Common myeloid progenitor, CD34-positive (primary cell): ENCODE measurements at regions not wholly inside any gene's neighbourhood (a gene's known extent, or its start where the extent isn't known, plus 50 kb on each side); places are given as distances from the start of the nearest gene placed in this dataset.
"Not testable (repeated sequence)": the region's sequence is repeated elsewhere in the genome, so short reads cannot be mapped to it uniquely, and the experiment has no call there.

Experiments
- CTCF ChIA-PET: fragments of 350-600 bp; sonication (Branson Sonifier 250); formaldehyde crosslinking; loops from one replicate; lab custom pipeline; 2021; ENCODE audit warnings: antibody characterized with exemption; lab: Charles Lee
- POLR2A ChIA-PET: fragments of 350-600 bp; sonication (Branson Sonifier 250); formaldehyde crosslinking; loops from one replicate; lab custom pipeline; 2021; ENCODE audit warnings: antibody characterized with exemption; lab: Charles Lee
- DNase-seq, 3 donors: peaks; one replicate each; pipeline versions ENCODE4 v3.0.0 to v3.0.0-alpha.2; 2013
- H3K27ac ChIP-seq, 2 experiments: 1 replicate in 1 of 2; 2 replicates in 1 of 2; pipeline ENCODE4 v1.7.0; 2013; ENCODE audit warnings: inconsistent platforms in 2 of 2, low read length in 2 of 2, mild to moderate bottlenecking in 2 of 2, low read depth in 1 of 2, moderate library complexity in 1 of 2; ENCODE audit not compliant: severe bottlenecking in 2 of 2, insufficient read depth in 1 of 2, poor library complexity in 1 of 2
- H3K27me3 ChIP-seq, 5 experiments: replicated peaks in 2 of 5; 1 replicate in 3 of 5; 2 replicates in 2 of 5; pipeline versions ENCODE4 v1.6.1 to v1.7.0; 2013; ENCODE audit warnings: low read length in 4 of 5, mild to moderate bottlenecking in 2 of 5, moderate library complexity in 2 of 5, inconsistent platforms in 1 of 5; ENCODE audit not compliant: insufficient read depth in 5 of 5, control insufficient read depth in 4 of 5
- H3K36me3 ChIP-seq, 4 experiments: 1 replicate in 2 of 4; 2 replicates in 2 of 4; pipeline versions ENCODE4 v1.6.1 to v1.7.0; 2013; ENCODE audit warnings: low read length in 3 of 4, control low read depth in 1 of 4, mild to moderate bottlenecking in 1 of 4; ENCODE audit not compliant: control insufficient read depth in 4 of 4, insufficient read depth in 4 of 4
- H3K4me1 ChIP-seq, 4 experiments: 1 replicate in 3 of 4; 2 replicates in 1 of 4; pipeline versions ENCODE4 v1.6.1 to v1.7.1; 2013; ENCODE audit warnings: low read length in 3 of 4, mild to moderate bottlenecking in 3 of 4, control low read depth in 1 of 4, inconsistent platforms in 1 of 4, moderate library complexity in 1 of 4; ENCODE audit not compliant: control insufficient read depth in 4 of 4, insufficient read depth in 4 of 4; ENCODE audit errors: control extremely low read depth in 1 of 4
- H3K4me3 ChIP-seq, 7 experiments: 1 replicate in 4 of 7; 2 replicates in 3 of 7; pipeline versions ENCODE4 v1.5.1 to v1.7.0; 2013; ENCODE audit warnings: mild to moderate bottlenecking in 7 of 7, low read length in 6 of 7, moderate library complexity in 6 of 7, inconsistent platforms in 2 of 7, low read depth in 2 of 7, control low read depth in 1 of 7; ENCODE audit not compliant: insufficient read depth in 4 of 7, control insufficient read depth in 1 of 7; ENCODE audit errors: extremely low read depth in 1 of 7
- H3K9me3 ChIP-seq, 5 experiments: 1 replicate in 4 of 5; 2 replicates in 1 of 5; pipeline versions ENCODE4 v1.6.1 to v1.7.1; 2013; ENCODE audit warnings: low read length in 4 of 5, mild to moderate bottlenecking in 2 of 5, inconsistent platforms in 1 of 5, low read depth in 1 of 5, moderate library complexity in 1 of 5; ENCODE audit not compliant: control insufficient read depth in 4 of 5, insufficient read depth in 2 of 5; ENCODE audit errors: control extremely low read depth in 1 of 5
- WGBS: methylation state at CpG from one replicate; pipeline ENCODE4 v1.1.5; 2013; ENCODE audit not compliant: insufficient coverage; 5-methylcytosine and 5-hydroxymethylcytosine counted together

DNA sequence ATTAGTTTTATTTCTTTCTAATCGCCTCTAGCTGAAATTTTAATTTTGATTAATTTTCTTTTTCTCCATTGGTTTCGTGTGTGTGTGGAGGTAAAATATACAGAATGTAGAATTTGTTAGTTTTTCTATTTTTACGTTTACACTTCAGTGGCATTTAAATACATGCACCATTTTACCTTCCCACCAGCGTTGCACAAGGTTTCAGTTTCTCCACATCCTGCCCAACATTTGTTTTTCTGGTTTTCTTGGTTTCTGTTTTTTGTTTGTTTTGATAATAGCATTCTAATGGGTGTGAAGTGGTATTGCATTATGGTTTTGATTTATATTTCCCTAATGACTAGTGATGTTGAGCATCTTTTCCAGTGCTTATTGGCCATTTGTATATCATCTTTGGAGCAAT, 871.4 kb upstream of the DEFB115 start:
- no CpG with 5 or more reads among the region's 4 CpGs for WGBS
- H3K36me3 ChIP-seq = peaks cover 0 to 11% (median 0%) of the 10 kb centered on the region in 4 experiments
- H3K4me1 ChIP-seq, H3K4me3 ChIP-seq, H3K9me3 ChIP-seq, DNase-seq, POLR2A ChIA-PET, H3K27ac ChIP-seq, CTCF ChIA-PET, H3K27me3 ChIP-seq: not testable (repeated sequence)

GRCh38 chr20:30387823-30388222, 869.6 kb upstream of the DEFB115 start:
- WGBS = 100% methylated on average over 2 of the region's 4 CpGs
- CTCF ChIA-PET, H3K4me1 ChIP-seq, DNase-seq, H3K4me3 ChIP-seq, POLR2A ChIA-PET, H3K27me3 ChIP-seq, H3K9me3 ChIP-seq, H3K27ac ChIP-seq: not testable (repeated sequence)
- peaks cover 0 to 12% (median 0%) of the 10 kb centered on the region in 4 experiments for H3K36me3 ChIP-seq

DNA sequence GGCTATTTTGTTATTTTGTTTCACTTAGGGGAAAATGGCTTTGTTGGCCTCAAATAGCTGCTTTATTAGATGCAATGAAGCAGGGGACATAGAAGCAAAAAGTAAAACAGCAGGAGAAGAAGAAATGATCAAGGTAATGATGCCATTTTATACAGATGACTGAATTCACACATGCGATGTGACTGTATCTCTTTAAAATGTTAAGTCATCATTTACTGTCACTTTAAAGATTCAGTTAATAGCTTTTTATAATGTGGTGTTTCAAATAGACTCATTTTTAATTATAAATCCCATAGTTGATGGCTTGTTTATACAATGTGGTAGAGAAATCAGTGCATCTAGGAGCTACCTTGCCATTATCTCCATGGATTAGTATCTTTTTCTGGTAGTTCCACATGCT, 863.9 kb upstream of the DEFB115 start:
- H3K9me3 ChIP-seq, DNase-seq, POLR2A ChIA-PET, H3K27me3 ChIP-seq, H3K27ac ChIP-seq, CTCF ChIA-PET, H3K4me3 ChIP-seq, H3K4me1 ChIP-seq: not testable (repeated sequence)
- peaks cover 0 to 23% (median 4%) of the 10 kb centered on the region in 4 experiments for H3K36me3 ChIP-seq
- WGBS = no CpG with 5 or more reads among the region's 1 CpG

DNA sequence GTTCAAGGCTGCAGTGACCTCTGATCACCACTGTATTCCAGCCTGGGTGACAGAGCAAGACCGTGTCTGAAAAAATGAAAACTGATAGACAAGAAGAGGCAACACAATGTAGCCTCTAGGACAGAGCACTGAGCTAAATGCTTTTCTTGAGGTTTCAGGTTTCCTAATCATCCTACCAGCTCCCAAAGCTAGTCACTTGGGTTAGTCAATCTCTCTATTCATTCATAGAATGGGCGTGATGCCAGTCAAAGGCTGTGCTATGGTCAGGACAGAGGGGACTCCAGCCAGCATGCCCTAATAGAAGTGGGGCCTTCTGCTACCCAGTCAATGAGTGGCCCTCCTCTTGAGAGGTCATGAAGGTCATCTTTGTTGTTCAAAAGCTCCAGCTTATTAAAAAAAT, 860.4 kb upstream of the DEFB115 start:
- H3K36me3 ChIP-seq = peaks cover 0 to 31% (median 12%) of the 10 kb centered on the region in 4 experiments
- DNase-seq, H3K4me3 ChIP-seq, H3K27me3 ChIP-seq, CTCF ChIA-PET, H3K4me1 ChIP-seq, H3K27ac ChIP-seq, POLR2A ChIA-PET: not testable (repeated sequence)
- peaks cover 0 to 12% (median 0%) of the 10 kb centered on the region in 5 experiments for H3K9me3 ChIP-seq
- WGBS = 89% methylated on average over 1 of the region's 2 CpGs

DNA sequence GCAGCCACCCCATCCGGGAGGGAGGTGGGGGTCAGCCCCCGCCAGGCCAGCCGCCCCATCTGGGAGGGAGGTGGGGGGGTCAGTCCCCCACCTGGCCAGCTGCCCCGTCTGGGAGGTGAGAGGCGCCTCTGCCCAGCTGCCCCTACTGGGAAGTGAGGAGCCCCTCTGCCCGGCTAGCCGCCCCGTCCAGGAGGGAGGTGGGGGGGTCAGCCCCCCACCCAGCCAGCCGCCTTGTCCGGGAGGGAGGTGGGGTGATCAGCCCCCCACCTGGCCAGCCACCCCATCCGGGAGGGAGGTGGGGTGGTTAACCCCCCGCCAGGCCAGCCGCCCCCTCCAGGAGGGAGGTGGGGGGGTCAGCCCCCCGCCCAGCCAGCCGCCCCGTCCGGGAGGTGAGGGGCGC, 852.4 kb upstream of the DEFB115 start:
- H3K27ac ChIP-seq, H3K4me3 ChIP-seq, POLR2A ChIA-PET, H3K27me3 ChIP-seq, CTCF ChIA-PET, H3K4me1 ChIP-seq, DNase-seq: not testable (repeated sequence)
- 96% methylated on average over 4 of the region's 18 CpGs for WGBS
- Histone ChIP-seq H3K9me3 (peaks cover 0 to 22% (median 2%) of the 10 kb centered on the region in 5 experiments), H3K36me3 (peaks cover 0 to 21% (median 7%) of the 10 kb centered on the region in 4 experiments)

DNA sequence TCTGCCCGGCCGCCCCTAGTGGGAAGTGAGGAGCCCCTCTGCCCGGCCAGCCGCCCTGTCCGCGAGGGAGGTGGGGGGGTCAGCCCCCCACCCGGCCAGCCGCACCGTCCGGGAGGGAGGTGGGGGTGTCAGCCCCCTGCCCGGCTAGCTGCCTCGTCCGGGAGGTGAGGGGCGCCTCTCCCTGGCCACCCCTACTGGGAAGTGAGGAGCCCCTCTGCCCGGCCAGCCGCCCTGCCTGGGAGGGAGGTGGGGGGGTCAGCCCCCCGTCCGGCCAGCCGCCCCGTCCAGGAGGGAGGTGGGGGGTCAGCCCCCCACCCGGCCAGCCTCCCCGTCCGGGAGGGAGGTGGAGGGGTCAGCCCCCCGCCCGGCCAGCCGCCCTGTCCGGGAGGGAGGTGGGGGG, 851.9 kb upstream of the DEFB115 start:
- H3K4me1 ChIP-seq, H3K27me3 ChIP-seq, POLR2A ChIA-PET, H3K4me3 ChIP-seq, H3K27ac ChIP-seq, DNase-seq, CTCF ChIA-PET: not testable (repeated sequence)
- Histone ChIP-seq H3K36me3 (peaks cover 0 to 16% (median 2%) of the 10 kb centered on the region in 4 experiments), H3K9me3 (peaks cover 0 to 18% (median 2%) of the 10 kb centered on the region in 5 experiments)
- 100% methylated on average over 1 of the region's 27 CpGs for WGBS

DNA sequence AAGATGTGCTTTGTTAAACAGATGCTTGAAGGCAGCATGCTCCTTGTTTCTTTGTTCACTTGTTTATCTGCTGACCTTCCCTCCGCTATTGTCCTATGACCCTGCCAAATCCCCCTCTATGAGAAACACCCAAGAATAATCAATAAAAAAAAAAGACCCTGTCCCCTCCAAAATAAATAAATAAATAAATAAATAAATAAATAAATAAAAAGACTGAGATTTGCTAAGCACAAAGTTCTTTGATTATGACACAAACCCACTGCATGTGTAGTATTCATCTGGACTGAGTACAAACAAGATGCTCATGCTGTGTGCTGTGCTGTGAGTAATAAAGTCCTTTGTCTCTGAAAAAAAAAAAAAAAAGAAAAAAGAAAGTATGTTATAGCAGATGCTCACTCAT, 851.1 kb upstream of the DEFB115 start:
- POLR2A ChIA-PET, H3K27me3 ChIP-seq, H3K27ac ChIP-seq, DNase-seq, H3K4me1 ChIP-seq, H3K36me3 ChIP-seq, CTCF ChIA-PET, H3K4me3 ChIP-seq: not testable (repeated sequence)
- H3K9me3 ChIP-seq = peaks cover 0 to 16% (median 2%) of the 10 kb centered on the region in 5 experiments
- WGBS = no CpG with 5 or more reads among the region's 1 CpG
